Psoas muscle (tissue), 7 donors: ENCODE measurements at regions not wholly inside any gene's neighbourhood (a gene's known extent, or its start where the extent isn't known, plus 50 kb on each side); places are given as distances from the start of the nearest gene placed in this dataset.

Experiments
- ATAC-seq, 4 donors: fragments of 200-7000 bp; cut with Tn5 transposase; one replicate each; pipeline ENCODE4 v1.9.1; 2020; ENCODE audit warnings: moderate library complexity in 3 of 4, mild to moderate bottlenecking in 2 of 4
- DNase-seq, 2 donors: peaks; one replicate each; pipeline ENCODE4 v3.0.0-alpha.2; 2020
- H3K27ac ChIP-seq: fragments of 200-600 bp; one replicate; pipeline ENCODE4 v1.8.0; 2022
- H3K27me3 ChIP-seq, 3 donors: fragments of 200-600 bp in 1 of 3; one replicate each; pipeline versions ENCODE4 v1.6.1 to v1.8.0; 2013 to 2022; ENCODE audit warnings: low read length in 2 of 3, mild to moderate bottlenecking in 2 of 3, moderate library complexity in 1 of 3; ENCODE audit not compliant: insufficient read depth in 3 of 3
- H3K36me3 ChIP-seq, 2 donors: fragments of 200-600 bp in 1 of 2; one replicate each; pipeline versions ENCODE4 v1.6.1 to v1.8.0; 2013 to 2022; ENCODE audit warnings: low read depth in 1 of 2, mild to moderate bottlenecking in 1 of 2, moderate library complexity in 1 of 2; ENCODE audit not compliant: insufficient read depth in 1 of 2
- H3K4me1 ChIP-seq: fragments of 200-600 bp; one replicate; pipeline ENCODE4 v1.8.0; 2022
- H3K4me3 ChIP-seq: fragments of 200-600 bp; one replicate; pipeline ENCODE4 v1.8.0; 2022; ENCODE audit warnings: mild to moderate bottlenecking
- H3K9me3 ChIP-seq: fragments of 200-600 bp; one replicate; pipeline ENCODE4 v1.8.0; 2022
- CTCF ChIP-seq: fragments of 200-600 bp; IDR thresholded peaks from one replicate; pipeline ENCODE4 v1.8.0; 2022; ENCODE audit warnings: antibody characterized with exemption
- WGBS, 3 donors: extraction: QIAGEN DNeasy Blood & Tissue Kit; methylation state at CpG; one replicate each; pipeline versions ENCODE4 v1.1.6 to v1.1.7; 2013; 5-methylcytosine and 5-hydroxymethylcytosine counted together
- intact Hi-C, 2 donors: fragments of 100-400 bp; cut with DNase I; formaldehyde crosslinking; loops; one replicate each; pipeline versions ENCODE4 v1.11.0 to v1.14.2; 2022
- donor health status: healthy with polysubstance abuse.
- donor health status: DM: no; HTN: no; CAD: no; lungs with moderate emphysema.
- donor health status: Bipolar disorder and iron deficiency.
- donor health status: healthy.
- donor health status: DM: yes; HTN: yes; CAD: no.
- donor health status: DM: no; HTN: no; CAD: no.
- donor health status: DM: yes; HTN: yes; CAD: no.

DNA sequence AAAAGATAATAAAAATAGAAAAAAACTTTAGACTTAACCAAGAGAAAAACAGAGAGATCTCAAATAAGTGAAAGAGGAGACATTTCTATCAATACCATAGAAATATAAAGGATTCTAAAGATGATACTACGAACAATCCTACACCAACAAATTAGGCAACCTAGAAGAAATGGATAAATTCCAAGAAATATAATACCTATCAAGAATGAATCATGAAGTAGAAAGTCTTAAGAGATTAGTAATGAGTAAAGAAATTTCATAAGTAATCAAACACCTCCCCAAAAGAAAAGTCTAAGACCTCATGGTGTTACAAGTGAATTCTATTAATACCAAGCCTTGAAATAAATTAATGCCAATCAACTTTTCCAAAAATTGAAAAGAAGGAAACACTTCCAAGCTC is 1584.5 kb upstream of the MIR17HG start:
- H3K4me1 ChIP-seq = no peaks in the 10 kb centered on the region
- H3K9me3 ChIP-seq = no peaks in the 10 kb centered on the region
- no peak overlapping the region for H3K4me3 ChIP-seq
- ATAC-seq (no peak), DNase-seq (no peak)
- no peak for TF ChIP-seq CTCF
- H3K36me3 ChIP-seq = no peaks in the 10 kb centered on the region
- WGBS, 3 donors = 78 to 83% (median 79%) methylated on average over 1 of the region's 1 CpG
- intact Hi-C loops = no loop called here
- no peak overlapping the region for H3K27ac ChIP-seq
- no peaks in the 10 kb centered on the region for H3K27me3 ChIP-seq

DNA sequence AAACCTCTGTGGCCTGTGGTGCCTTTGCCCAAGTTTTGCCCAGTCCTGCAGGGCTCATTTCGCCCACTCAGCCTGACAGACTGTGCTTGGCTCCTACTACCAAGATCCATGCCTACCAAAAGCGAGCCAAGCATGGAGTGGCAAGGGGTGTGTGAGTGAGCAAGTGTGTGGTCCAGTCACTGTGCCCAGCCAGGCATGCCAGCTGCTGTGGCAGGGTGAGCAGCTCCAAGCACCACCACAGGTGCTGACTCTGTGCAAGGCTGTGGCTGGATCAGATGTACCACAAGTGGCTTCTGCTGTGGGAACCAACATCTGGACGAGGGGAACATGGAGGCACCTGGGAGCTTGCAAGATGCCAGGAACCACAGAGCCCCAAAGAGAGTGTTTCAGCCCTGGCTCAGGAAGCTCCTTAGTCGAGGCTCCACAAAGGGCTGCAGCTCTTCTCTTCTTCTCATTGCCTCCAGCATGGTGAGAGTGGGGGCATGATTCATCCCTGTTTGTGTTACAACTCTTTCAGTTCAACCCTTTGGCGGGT is 1564.2 kb upstream of the MIR17HG start:
- Histone ChIP-seq H3K4me3 (no peak overlapping the region), H3K4me1 (no peaks in the 10 kb centered on the region), H3K27ac (no peak overlapping the region), H3K36me3 (no peaks in the 10 kb centered on the region), H3K9me3 (no peaks in the 10 kb centered on the region), H3K27me3 (no peaks in the 10 kb centered on the region)
- ATAC-seq (no peak), DNase-seq (no peak)
- WGBS, 3 donors = 31 to 49% (median 34%) methylated on average over 5 of the region's 5 CpGs
- intact Hi-C loops = no loop called here
- no peak for TF ChIP-seq CTCF

GRCh38 chr13:89784161-89784809 is 1563.2 kb upstream of the MIR17HG start:
- 89 to 96% (median 91%) methylated on average over 13 of the region's 13 CpGs for WGBS, 3 donors
- H3K27me3 ChIP-seq = no peaks in the 10 kb centered on the region
- no peaks in the 10 kb centered on the region for H3K4me1 ChIP-seq
- no peaks in the 10 kb centered on the region for H3K9me3 ChIP-seq
- intact Hi-C loops = no loop called here
- no peak overlapping the region for H3K27ac ChIP-seq
- H3K36me3 ChIP-seq = no peaks in the 10 kb centered on the region
- H3K4me3 ChIP-seq = no peak overlapping the region
- DNase-seq (no peak), ATAC-seq (no peak)
- no peak for TF ChIP-seq CTCF

- TF ChIP-seq CTCF = no peak
- Histone ChIP-seq H3K27me3 (no peaks in the 10 kb centered on the region), H3K4me3 (no peak overlapping the region), H3K9me3 (no peaks in the 10 kb centered on the region), H3K27ac (no peak overlapping the region), H3K36me3 (no peaks in the 10 kb centered on the region), H3K4me1 (no peaks in the 10 kb centered on the region)
- DNase-seq (no peak), ATAC-seq (no peak)
- 20 to 38% (median 27%) methylated on average over 1 of the region's 1 CpG for WGBS, 3 donors
- intact Hi-C loops = no loop called here
These were observed 1561.0 kb upstream of the MIR17HG start for GRCh38 chr13:89786531-89786930.

DNA sequence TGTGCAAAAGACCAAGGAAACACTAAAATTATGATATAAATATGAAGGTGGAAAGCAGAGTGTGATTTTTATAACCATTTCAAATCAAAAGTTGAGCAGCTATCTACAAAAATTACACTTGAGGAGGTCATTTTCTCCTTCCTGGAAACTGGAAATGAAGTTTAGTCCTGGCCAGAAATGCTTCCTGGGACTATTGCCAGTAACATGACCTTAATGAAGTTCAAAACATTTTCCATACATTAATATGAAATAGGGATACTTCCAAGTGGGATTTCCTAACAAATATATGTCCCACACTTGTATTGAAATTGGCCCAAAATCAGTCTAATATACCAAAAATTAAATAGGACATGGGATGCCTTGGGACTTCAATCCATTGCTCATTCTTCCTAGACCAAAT is 1556.8 kb upstream of the MIR17HG start:
- Histone ChIP-seq H3K4me3 (no peak overlapping the region), H3K27ac (no peak overlapping the region), H3K4me1 (no peaks in the 10 kb centered on the region), H3K27me3 (no peaks in the 10 kb centered on the region), H3K36me3 (no peaks in the 10 kb centered on the region), H3K9me3 (no peaks in the 10 kb centered on the region)
- no peak for TF ChIP-seq CTCF
- DNase-seq (no peak), ATAC-seq (no peak)
- intact Hi-C loops = no loop called here
